Panc1 (cell line): ENCODE measurements at regions not wholly inside any gene's neighbourhood (a gene's known extent, or its start where the extent isn't known, plus 50 kb on each side); places are given as distances from the start of the nearest gene placed in this dataset.
"Not testable (repeated sequence)": the region's sequence is repeated elsewhere in the genome, so short reads cannot be mapped to it uniquely, and the experiment has no call there.

Experiments used
- ATAC-seq: fragments of 200-7000 bp; cut with Tn5 transposase; 2 replicates; pipeline ENCODE4 v1.9.1; 2020; ENCODE audit warnings: mild to moderate bottlenecking, moderate library complexity
- BruUV-seq: library from RNA; stranded (reverse); fragments of 400-500 nt; replicated peaks from 2 replicates; lab custom pipeline; 2021; lab: Mats Ljungman, UMichigan
- CTCF ChIA-PET: fragments of 300-600 bp; sonication (Branson Sonifier 250); formaldehyde crosslinking; loops from one replicate; lab custom pipeline; 2022; ENCODE audit warnings: antibody characterized with exemption; lab: Charles Lee
- POLR2A ChIA-PET: fragments of 300-600 bp; sonication (Branson Sonifier 250); formaldehyde crosslinking; loops from one replicate; lab custom pipeline; 2022; ENCODE audit warnings: antibody characterized with exemption; lab: Charles Lee
- DNase-seq: peaks from one replicate; pipeline ENCODE4 v3.0.0-alpha.2; 2010; ENCODE audit warnings: low read depth, low spot score
- H3K27ac ChIP-seq: 2 replicates; pipeline ENCODE4 v1.5.1; 2011; ENCODE audit warnings: mild to moderate bottlenecking, low read length, inconsistent platforms
- H3K27me3 ChIP-seq: fragments of 200-500 bp; sonication (Bioruptor generic); 2 replicates; pipeline ENCODE4 v1.6.0; 2014; ENCODE audit warnings: low read length, inconsistent platforms; ENCODE audit not compliant: control insufficient read depth, insufficient read depth
- H3K36me3 ChIP-seq: fragments of 200-500 bp; sonication (Bioruptor generic); 2 replicates; pipeline ENCODE4 v1.5.1; 2014; ENCODE audit warnings: inconsistent platforms, mild to moderate bottlenecking, low read length, moderate library complexity; ENCODE audit not compliant: control insufficient read depth, insufficient read depth
- H3K4me1 ChIP-seq: 2 replicates; pipeline ENCODE4 v1.5.1; 2011; ENCODE audit warnings: inconsistent platforms, mild to moderate bottlenecking, low read length, moderate library complexity; ENCODE audit not compliant: control insufficient read depth, insufficient read depth
- H3K4me3 ChIP-seq, 2 experiments: 2 replicates each; pipeline ENCODE4 v1.5.1; 2011 to 2012; ENCODE audit warnings: low read depth in 2 of 2, low read length in 2 of 2, mild to moderate bottlenecking in 2 of 2, inconsistent platforms in 1 of 2, moderate library complexity in 1 of 2
- H3K9me3 ChIP-seq: fragments of 200-500 bp; sonication (Bioruptor generic); 2 replicates; pipeline ENCODE4 v1.5.1; 2014; ENCODE audit warnings: low read depth, mild to moderate bottlenecking, inconsistent platforms, low read length, moderate library complexity; ENCODE audit not compliant: control insufficient read depth, insufficient read depth
- POLR2AphosphoS5 ChIP-seq: IDR thresholded peaks from 2 replicates; pipeline ENCODE4 v1.6.1; 2012; ENCODE audit warnings: mild to moderate bottlenecking, low read depth, low read length, moderate library complexity
- REST ChIP-seq, 2 experiments: IDR thresholded peaks; 2 replicates each; pipeline ENCODE4 v1.6.1; 2011 to 2012; ENCODE audit warnings: low read depth in 2 of 2, control low read depth in 1 of 2, low read length in 1 of 2, mild to moderate bottlenecking in 1 of 2, moderate library complexity in 1 of 2; ENCODE audit not compliant: insufficient read depth in 1 of 2
- SIN3A ChIP-seq: IDR thresholded peaks from 2 replicates; pipeline ENCODE4 v1.6.1; 2012; ENCODE audit warnings: low read depth, mild to moderate bottlenecking, low read length, moderate library complexity, borderline replicate concordance; ENCODE audit not compliant: insufficient read depth
- TCF7L2 ChIP-seq: IDR thresholded peaks from 2 replicates; pipeline ENCODE4 v1.6.1; 2011; ENCODE audit warnings: mild to moderate bottlenecking, low read depth, low read length, inconsistent platforms
- in situ Hi-C: cut with HindIII; loops from 2 replicates; pipeline ENCODE4 v1.10.0; 2016; ENCODE audit warnings: low sequenced_read_pairs, low pct_unique_long_range_greater_than_20kb
- intact Hi-C: fragments of 100-400 bp; cut with micrococcal nuclease; formaldehyde crosslinking; loops from one replicate; pipeline ENCODE4 v1.10.0; 2022; ENCODE audit not compliant: unreplicated experiment
- TF ChIP-seq, protein P1 (sequence below): fragments of 450-650 bp; IDR thresholded peaks from 2 replicates; pipeline ENCODE4 v1.5.1; 2017; ENCODE audit warnings: mild to moderate bottlenecking

DNA sequence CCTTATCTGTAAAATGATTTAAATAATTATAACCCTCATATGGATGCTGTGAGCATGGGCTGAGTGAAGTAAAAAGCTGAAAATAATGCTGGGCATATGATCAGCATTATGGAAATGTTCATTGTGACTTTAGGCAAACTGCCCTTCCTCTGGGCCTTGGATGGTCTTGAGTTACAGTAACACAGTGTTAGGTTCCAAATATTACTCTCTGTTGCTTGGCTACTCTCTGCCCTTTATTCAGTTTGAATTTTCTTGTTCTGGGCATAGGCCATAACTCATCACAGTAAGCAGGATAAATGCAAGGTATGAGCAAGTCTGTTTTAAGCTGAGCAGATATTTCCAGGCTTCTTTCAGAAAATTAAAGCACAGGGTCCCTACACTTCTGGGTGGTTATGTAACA lies 868.0 kb downstream of the KCNMA1 start:
- Histone ChIP-seq H3K27me3 (peaks cover 3% of the 10 kb centered on the region; the same call in 1 of the 2 replicates), H3K27ac (no peak overlapping the region), H3K36me3 (no peaks in the 10 kb centered on the region), H3K4me3 (no peak overlapping the region), H3K9me3 (no peaks in the 10 kb centered on the region), H3K4me1 (no peaks in the 10 kb centered on the region)
- in situ Hi-C loops (no loop called here), intact Hi-C loops (no loop called here)
- ChIA-PET POLR2A (no interaction called here), CTCF (no interaction called here)
- TF ChIP-seq TCF7L2, result no peak
- TF ChIP-seq SIN3A, result no peak
- no peak for TF ChIP-seq POLR2AphosphoS5
- TF ChIP-seq, protein P1, sequence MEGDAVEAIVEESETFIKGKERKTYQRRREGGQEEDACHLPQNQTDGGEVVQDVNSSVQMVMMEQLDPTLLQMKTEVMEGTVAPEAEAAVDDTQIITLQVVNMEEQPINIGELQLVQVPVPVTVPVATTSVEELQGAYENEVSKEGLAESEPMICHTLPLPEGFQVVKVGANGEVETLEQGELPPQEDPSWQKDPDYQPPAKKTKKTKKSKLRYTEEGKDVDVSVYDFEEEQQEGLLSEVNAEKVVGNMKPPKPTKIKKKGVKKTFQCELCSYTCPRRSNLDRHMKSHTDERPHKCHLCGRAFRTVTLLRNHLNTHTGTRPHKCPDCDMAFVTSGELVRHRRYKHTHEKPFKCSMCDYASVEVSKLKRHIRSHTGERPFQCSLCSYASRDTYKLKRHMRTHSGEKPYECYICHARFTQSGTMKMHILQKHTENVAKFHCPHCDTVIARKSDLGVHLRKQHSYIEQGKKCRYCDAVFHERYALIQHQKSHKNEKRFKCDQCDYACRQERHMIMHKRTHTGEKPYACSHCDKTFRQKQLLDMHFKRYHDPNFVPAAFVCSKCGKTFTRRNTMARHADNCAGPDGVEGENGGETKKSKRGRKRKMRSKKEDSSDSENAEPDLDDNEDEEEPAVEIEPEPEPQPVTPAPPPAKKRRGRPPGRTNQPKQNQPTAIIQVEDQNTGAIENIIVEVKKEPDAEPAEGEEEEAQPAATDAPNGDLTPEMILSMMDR, result no peak
- no peak for TF ChIP-seq REST (IDR thresholded peaks at IDR 0.05; ENCODE audit: insufficient read depth in 1 of 2, low read depth in 2 of 2, low read length in 1 of 2)
- ATAC-seq (no peak), DNase-seq (no peak)
- BruUV-seq, result no TSS peak

DNA sequence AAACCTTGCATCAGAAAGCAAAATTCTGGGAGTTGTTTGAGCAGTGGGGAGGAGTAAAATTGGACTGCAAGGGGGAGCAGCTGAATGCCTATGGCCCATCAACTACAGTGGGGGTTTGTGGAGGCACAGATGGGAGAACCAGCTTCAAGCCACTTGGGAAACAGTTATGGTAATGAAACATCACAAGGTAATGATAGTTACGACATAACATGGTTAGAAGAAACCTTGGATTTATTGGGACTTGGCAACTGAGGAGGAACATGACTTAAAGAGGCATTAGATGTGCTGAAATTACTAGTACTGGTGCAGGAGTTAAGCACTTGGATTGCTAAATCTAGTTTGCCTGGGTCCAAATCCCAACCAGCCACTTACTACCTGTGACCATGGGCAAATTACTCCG lies 868.4 kb downstream of the KCNMA1 start:
- H3K27ac ChIP-seq, result no peak overlapping the region
- no peak overlapping the region for H3K4me3 ChIP-seq
- peaks cover 3% of the 10 kb centered on the region; the same call in 1 of the 2 replicates for H3K27me3 ChIP-seq
- intact Hi-C loops (no loop called here), in situ Hi-C loops (no loop called here)
- ChIA-PET CTCF (no interaction called here), POLR2A (no interaction called here)
- ATAC-seq (no peak), DNase-seq (no peak)
- BruUV-seq, result no TSS peak
- H3K9me3 ChIP-seq, result no peaks in the 10 kb centered on the region
- H3K36me3 ChIP-seq, result no peaks in the 10 kb centered on the region
- TF ChIP-seq SIN3A (no peak), POLR2AphosphoS5 (no peak)
- H3K4me1 ChIP-seq, result no peaks in the 10 kb centered on the region

DNA sequence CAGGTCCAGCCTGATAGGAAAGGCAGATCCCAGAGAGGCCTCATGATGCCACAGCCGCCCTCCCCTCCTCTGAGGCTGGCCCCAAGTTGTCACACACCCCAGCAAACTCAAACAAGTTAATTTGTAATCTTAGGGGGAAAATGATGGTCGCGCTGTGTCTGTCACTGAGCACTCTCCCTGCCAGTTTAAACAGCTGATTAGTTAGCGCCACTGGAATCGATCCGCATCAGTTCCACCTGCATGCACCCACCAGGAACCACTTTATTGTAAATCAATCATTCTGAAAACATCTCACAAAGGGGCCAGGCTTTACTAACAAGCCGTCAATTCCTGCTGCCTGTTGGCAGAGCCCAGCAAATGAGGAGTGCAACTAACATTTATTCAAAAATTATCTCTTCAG lies 870.9 kb downstream of the KCNMA1 start:
- no peak for DNase-seq
- Histone ChIP-seq H3K4me3 (no peak overlapping the region), H3K9me3 (no peaks in the 10 kb centered on the region), H3K27me3 (peaks cover 10% of the 10 kb centered on the region; the same call in 1 of the 2 replicates), H3K27ac (no peak overlapping the region), H3K4me1 (no peaks in the 10 kb centered on the region), H3K36me3 (no peaks in the 10 kb centered on the region)
- in situ Hi-C loops (no loop called here), intact Hi-C loops (no loop called here)
- CTCF ChIA-PET, result no interaction called here
- POLR2A ChIA-PET, result no interaction called here
- ATAC-seq, result no peak
- TF ChIP-seq REST (IDR thresholded peaks at IDR 0.05; ENCODE audit: insufficient read depth in 1 of 2, low read depth in 2 of 2, low read length in 1 of 2), result no peak
- no peak for TF ChIP-seq SIN3A
- no peak for TF ChIP-seq POLR2AphosphoS5
- no TSS peak for BruUV-seq

GRCh38 chr10:76764921-76765320 lies 872.7 kb downstream of the KCNMA1 start:
- intact Hi-C loops, in situ Hi-C loops, H3K4me3 ChIP-seq, H3K9me3 ChIP-seq, H3K27ac ChIP-seq, CTCF ChIA-PET, H3K36me3 ChIP-seq, H3K4me1 ChIP-seq, ATAC-seq, DNase-seq, BruUV-seq, POLR2A ChIA-PET: not testable (repeated sequence)
- H3K27me3 ChIP-seq, result peaks cover 14% of the 10 kb centered on the region; the same call in 1 of the 2 replicates
